OCI-LY7 (cell line): ENCODE measurements at regions not wholly inside any gene's neighbourhood (a gene's known extent, or its start where the extent isn't known, plus 50 kb on each side); places are given as distances from the start of the nearest gene placed in this dataset.

ENCODE experiments used
- BruUV-seq: library from RNA; stranded (reverse); fragments of 400-500 nt; replicated peaks from 2 replicates; lab custom pipeline; 2021; lab: Mats Ljungman, UMichigan
- CTCF ChIA-PET: fragments of 300-600 bp; sonication (Branson Sonifier 250); formaldehyde crosslinking; loops from one replicate; lab custom pipeline; 2022; ENCODE audit warnings: antibody characterized with exemption; ENCODE audit not compliant: unreplicated experiment; lab: Charles Lee
- POLR2A ChIA-PET: fragments of 300-600 bp; sonication (Branson Sonifier 250); formaldehyde crosslinking; loops from one replicate; lab custom pipeline; 2022; ENCODE audit warnings: antibody characterized with exemption; lab: Charles Lee
- DNase-seq: peaks from one replicate; pipeline ENCODE4 v3.0.0-alpha.2; 2015; ENCODE audit warnings: low spot score
- H2AFZ ChIP-seq: fragments of 200-600 bp; sonication (generic), shearing (Covaris generic); 2 replicates; pipeline ENCODE4 v1.6.1; 2014; ENCODE audit warnings: mild to moderate bottlenecking, antibody characterized with exemption, low read length, moderate library complexity
- H3K27ac ChIP-seq: fragments of 200-600 bp; sonication (generic); 2 replicates; pipeline ENCODE4 v1.5.1; 2014; ENCODE audit warnings: mixed run types, low read depth, mild to moderate bottlenecking, moderate library complexity, low read length, inconsistent platforms; ENCODE audit not compliant: poor library complexity, severe bottlenecking
- H3K36me3 ChIP-seq: fragments of 200-600 bp; sonication (generic); 2 replicates; pipeline ENCODE4 v1.6.1; 2014; ENCODE audit warnings: mild to moderate bottlenecking, antibody characterized with exemption, low read length, moderate library complexity, mixed read lengths; ENCODE audit not compliant: insufficient read depth
- H3K4me1 ChIP-seq: fragments of 200-600 bp; sonication (generic); 2 replicates; pipeline ENCODE4 v1.5.1; 2014; ENCODE audit warnings: mild to moderate bottlenecking, low read length; ENCODE audit not compliant: insufficient read depth, poor library complexity, severe bottlenecking
- H3K4me2 ChIP-seq: fragments of 200-600 bp; sonication (generic); 2 replicates; pipeline ENCODE4 v1.6.1; 2014; ENCODE audit warnings: mild to moderate bottlenecking, low read length
- H3K4me3 ChIP-seq: fragments of 200-600 bp; sonication (generic); 2 replicates; pipeline ENCODE4 v1.5.1; 2014; ENCODE audit warnings: mild to moderate bottlenecking, low read depth, low read length; ENCODE audit not compliant: poor library complexity, severe bottlenecking
- H3K79me2 ChIP-seq: fragments of 200-600 bp; sonication (generic); 2 replicates; pipeline ENCODE4 v1.6.1; 2016; ENCODE audit warnings: low read depth, mild to moderate bottlenecking, low read length, moderate library complexity, mixed read lengths; ENCODE audit not compliant: insufficient read depth
- H3K9me2 ChIP-seq: fragments of 200-600 bp; sonication (generic); 2 replicates; pipeline ENCODE4 v1.6.1; 2016; ENCODE audit warnings: mild to moderate bottlenecking, low read length, mixed read lengths; ENCODE audit not compliant: insufficient read depth
- H3K9me3 ChIP-seq: fragments of 200-600 bp; sonication (generic); 2 replicates; pipeline ENCODE4 v1.6.1; 2014; ENCODE audit warnings: mild to moderate bottlenecking, mixed run types, low read length, mixed read lengths
- H4K20me1 ChIP-seq: fragments of 200-600 bp; sonication (generic); 2 replicates; pipeline ENCODE4 v1.6.1; 2014; ENCODE audit warnings: mild to moderate bottlenecking, antibody characterized with exemption, low read length, moderate library complexity, mixed read lengths; ENCODE audit not compliant: insufficient read depth
- EZH2phosphoT487 ChIP-seq: fragments of 200-600 bp; sonication (generic); IDR thresholded peaks from 2 replicates; pipeline ENCODE4 v1.6.1; 2018; ENCODE audit warnings: low read depth, borderline replicate concordance, mild to moderate bottlenecking, mixed run types, antibody characterized with exemption, low read length, moderate library complexity, mixed read lengths
- intact Hi-C: fragments of 100-400 bp; cut with micrococcal nuclease; formaldehyde crosslinking; loops from one replicate; pipeline ENCODE4 v1.10.0; 2022; ENCODE audit not compliant: unreplicated experiment
- TF ChIP-seq, protein P1 (sequence below): fragments of 200-600 bp; sonication (generic); conservative IDR thresholded peaks from 2 replicates; pipeline ENCODE4 v1.5.1; 2014; ENCODE audit warnings: mild to moderate bottlenecking, antibody characterized with exemption, low read length, moderate library complexity, mixed read lengths

DNA sequence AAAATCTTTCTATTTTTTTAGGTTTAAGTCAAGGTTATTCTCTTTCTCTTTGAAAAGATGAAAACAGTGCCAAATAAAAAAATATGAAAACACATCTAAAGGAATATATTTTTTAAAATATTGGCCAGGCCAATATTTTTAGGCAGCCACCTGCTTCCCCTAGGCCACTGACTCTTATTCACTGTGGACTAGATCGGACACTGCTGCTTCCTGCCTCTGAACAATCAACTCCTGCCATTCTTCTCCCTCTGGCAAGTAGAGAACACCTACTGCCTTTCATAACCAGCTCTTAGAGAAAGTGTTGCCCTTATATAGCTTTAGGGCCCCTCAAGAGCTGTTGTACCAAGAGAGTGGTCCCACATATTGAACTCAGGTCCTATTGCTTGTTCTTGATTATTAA lies 529.2 kb downstream of the RAPGEF2 start:
- Histone ChIP-seq H3K9me3 (no peaks in the 10 kb centered on the region), H3K27ac (no peak overlapping the region), H3K9me2 (no peaks in the 10 kb centered on the region), H3K36me3 (no peaks in the 10 kb centered on the region), H3K79me2 (no peaks in the 10 kb centered on the region), H3K4me1 (no peaks in the 10 kb centered on the region), H4K20me1 (no peaks in the 10 kb centered on the region), H2AFZ (no peak overlapping the region), H3K4me3 (no peak overlapping the region), H3K4me2 (no peak overlapping the region)
- CTCF ChIA-PET = no interaction called here
- TF ChIP-seq EZH2phosphoT487 = no peak
- TF ChIP-seq, protein P1, sequence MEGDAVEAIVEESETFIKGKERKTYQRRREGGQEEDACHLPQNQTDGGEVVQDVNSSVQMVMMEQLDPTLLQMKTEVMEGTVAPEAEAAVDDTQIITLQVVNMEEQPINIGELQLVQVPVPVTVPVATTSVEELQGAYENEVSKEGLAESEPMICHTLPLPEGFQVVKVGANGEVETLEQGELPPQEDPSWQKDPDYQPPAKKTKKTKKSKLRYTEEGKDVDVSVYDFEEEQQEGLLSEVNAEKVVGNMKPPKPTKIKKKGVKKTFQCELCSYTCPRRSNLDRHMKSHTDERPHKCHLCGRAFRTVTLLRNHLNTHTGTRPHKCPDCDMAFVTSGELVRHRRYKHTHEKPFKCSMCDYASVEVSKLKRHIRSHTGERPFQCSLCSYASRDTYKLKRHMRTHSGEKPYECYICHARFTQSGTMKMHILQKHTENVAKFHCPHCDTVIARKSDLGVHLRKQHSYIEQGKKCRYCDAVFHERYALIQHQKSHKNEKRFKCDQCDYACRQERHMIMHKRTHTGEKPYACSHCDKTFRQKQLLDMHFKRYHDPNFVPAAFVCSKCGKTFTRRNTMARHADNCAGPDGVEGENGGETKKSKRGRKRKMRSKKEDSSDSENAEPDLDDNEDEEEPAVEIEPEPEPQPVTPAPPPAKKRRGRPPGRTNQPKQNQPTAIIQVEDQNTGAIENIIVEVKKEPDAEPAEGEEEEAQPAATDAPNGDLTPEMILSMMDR = no peak
- POLR2A ChIA-PET = no interaction called here
- intact Hi-C loops = no loop called here
- DNase-seq = no peak
- no TSS peak for BruUV-seq

DNA sequence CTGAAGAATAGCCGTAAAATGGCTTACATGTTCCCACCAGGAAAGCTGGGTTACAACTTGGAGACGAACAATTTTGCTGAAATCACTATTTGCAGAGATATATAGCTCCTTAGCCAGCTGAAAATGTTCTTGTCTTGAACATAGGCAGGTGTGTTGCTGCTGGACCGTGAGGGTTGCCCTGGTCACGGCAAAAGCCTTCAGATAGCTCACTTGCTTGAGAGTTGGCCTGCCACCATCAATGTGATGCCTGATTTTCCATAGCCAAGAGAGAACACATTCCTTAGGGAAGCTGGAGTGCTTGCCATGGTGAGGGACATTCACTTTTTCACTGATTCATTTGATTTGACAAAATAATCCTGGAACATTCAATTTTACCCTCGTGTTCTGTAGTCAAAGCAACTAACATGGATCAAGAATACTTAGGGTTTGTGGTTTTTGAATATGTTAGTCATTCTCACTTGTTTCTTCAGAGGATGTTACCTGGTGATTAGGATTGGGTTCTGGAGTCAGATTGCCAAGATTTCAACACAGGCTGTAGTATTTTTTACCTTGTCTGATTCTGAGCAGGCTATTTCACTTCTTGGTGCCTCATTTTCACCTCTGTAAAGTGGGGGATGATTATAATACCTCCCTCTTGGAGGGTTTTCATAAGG lies 536.9 kb downstream of the RAPGEF2 start:
- DNase-seq = no peak
- BruUV-seq = no TSS peak
- POLR2A ChIA-PET = no interaction called here
- Histone ChIP-seq H3K36me3 (no peaks in the 10 kb centered on the region), H3K9me2 (no peaks in the 10 kb centered on the region), H3K4me2 (no peak overlapping the region), H3K79me2 (no peaks in the 10 kb centered on the region), H3K4me3 (no peak overlapping the region), H3K27ac (no peak overlapping the region), H2AFZ (no peak overlapping the region), H3K4me1 (no peaks in the 10 kb centered on the region), H4K20me1 (no peaks in the 10 kb centered on the region), H3K9me3 (no peaks in the 10 kb centered on the region)
- TF ChIP-seq, protein P1 = no peak
- no peak for TF ChIP-seq EZH2phosphoT487
- intact Hi-C loops = no loop called here
- CTCF ChIA-PET = no interaction called here

DNA sequence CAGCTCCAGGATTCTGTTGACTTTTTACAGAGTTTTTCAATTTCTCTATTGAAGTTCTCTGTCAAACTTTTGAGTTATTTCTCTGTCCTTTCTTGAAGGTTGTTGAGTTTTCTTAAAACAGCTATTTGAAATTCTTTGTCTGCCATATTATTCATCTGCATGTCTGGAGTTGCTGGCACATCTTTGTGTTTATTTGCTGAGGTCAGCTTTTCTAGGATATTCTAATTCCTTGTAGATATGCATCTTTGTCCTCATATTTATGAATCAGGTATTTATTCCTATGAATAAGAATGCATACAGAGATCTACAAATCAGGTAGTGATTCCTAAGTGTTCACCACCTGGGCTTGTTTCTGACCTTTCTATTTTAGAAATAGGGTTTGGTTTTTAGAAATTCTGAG lies 546.4 kb downstream of the RAPGEF2 start:
- no peak for DNase-seq
- TF ChIP-seq EZH2phosphoT487 = no peak
- TF ChIP-seq, protein P1 = no peak
- Histone ChIP-seq H2AFZ (no peak overlapping the region), H3K4me1 (no peaks in the 10 kb centered on the region), H3K4me2 (no peak overlapping the region), H3K9me3 (no peaks in the 10 kb centered on the region), H3K36me3 (no peaks in the 10 kb centered on the region), H3K27ac (no peak overlapping the region), H3K79me2 (no peaks in the 10 kb centered on the region), H3K4me3 (no peak overlapping the region), H3K9me2 (no peaks in the 10 kb centered on the region), H4K20me1 (no peaks in the 10 kb centered on the region)
- no TSS peak for BruUV-seq
- POLR2A ChIA-PET = no interaction called here
- intact Hi-C loops = no loop called here
- CTCF ChIA-PET = no interaction called here
